ENCODE measurements at regions not wholly inside any gene's neighbourhood (a gene's known extent, or its start where the extent isn't known, plus 50 kb on each side); places are given as distances from the start of the nearest gene placed in this dataset.

GRCh38 chr11:41675205-41675604 lies 215.8 kb upstream of the LRRC4C start:
- TF ChIP-seq, protein P1, sequence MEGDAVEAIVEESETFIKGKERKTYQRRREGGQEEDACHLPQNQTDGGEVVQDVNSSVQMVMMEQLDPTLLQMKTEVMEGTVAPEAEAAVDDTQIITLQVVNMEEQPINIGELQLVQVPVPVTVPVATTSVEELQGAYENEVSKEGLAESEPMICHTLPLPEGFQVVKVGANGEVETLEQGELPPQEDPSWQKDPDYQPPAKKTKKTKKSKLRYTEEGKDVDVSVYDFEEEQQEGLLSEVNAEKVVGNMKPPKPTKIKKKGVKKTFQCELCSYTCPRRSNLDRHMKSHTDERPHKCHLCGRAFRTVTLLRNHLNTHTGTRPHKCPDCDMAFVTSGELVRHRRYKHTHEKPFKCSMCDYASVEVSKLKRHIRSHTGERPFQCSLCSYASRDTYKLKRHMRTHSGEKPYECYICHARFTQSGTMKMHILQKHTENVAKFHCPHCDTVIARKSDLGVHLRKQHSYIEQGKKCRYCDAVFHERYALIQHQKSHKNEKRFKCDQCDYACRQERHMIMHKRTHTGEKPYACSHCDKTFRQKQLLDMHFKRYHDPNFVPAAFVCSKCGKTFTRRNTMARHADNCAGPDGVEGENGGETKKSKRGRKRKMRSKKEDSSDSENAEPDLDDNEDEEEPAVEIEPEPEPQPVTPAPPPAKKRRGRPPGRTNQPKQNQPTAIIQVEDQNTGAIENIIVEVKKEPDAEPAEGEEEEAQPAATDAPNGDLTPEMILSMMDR (conservative IDR thresholded peaks at IDR 0.05 in 1 of 2, IDR thresholded peaks at IDR 0.05 in 1 of 2; ENCODE audit: low read depth in 1 of 2, low read length in 2 of 2) = no peak
- TF ChIP-seq EZH2 (IDR thresholded peaks at IDR 0.05; ENCODE audit: low read length, missing control alignments) = no peak
